Activated CD4-positive, alpha-beta T cell treated with anti-CD3 and anti-CD28 coated beads, Interleukin-2, amount 10 ng/mL, durations not matched to agents 24 days and 14 days (primary cell): ENCODE measurements at regions not wholly inside any gene's neighbourhood (a gene's known extent, or its start where the extent isn't known, plus 50 kb on each side); places are given as distances from the start of the nearest gene placed in this dataset.

Experiments
- DNase-seq: peaks from one replicate; pipeline ENCODE4 v3.0.0; 2022
- H3K27ac Mint-ChIP-seq: one replicate; pipeline ENCODE4 v1.8.0; 2022; ENCODE audit warnings: mild to moderate bottlenecking, mixed read lengths
- H3K27me3 Mint-ChIP-seq: one replicate; pipeline ENCODE4 v1.8.0; 2022; ENCODE audit warnings: mixed read lengths
- H3K36me3 Mint-ChIP-seq: one replicate; pipeline ENCODE4 v1.8.0; 2022; ENCODE audit warnings: low read depth, mild to moderate bottlenecking, mixed read lengths
- H3K4me1 Mint-ChIP-seq: one replicate; pipeline ENCODE4 v1.8.0; 2021; ENCODE audit warnings: mixed read lengths
- H3K4me3 Mint-ChIP-seq: one replicate; pipeline ENCODE4 v1.8.0; 2022; ENCODE audit warnings: mild to moderate bottlenecking, moderate library complexity, mixed read lengths
- H3K9me3 Mint-ChIP-seq: one replicate; pipeline ENCODE4 v1.8.0; 2021; ENCODE audit warnings: mixed read lengths
- intact Hi-C: fragments of 100-400 bp; cut with micrococcal nuclease; formaldehyde crosslinking; loops from one replicate; pipeline ENCODE4 v1.15.1; 2023

GRCh38 chr16:64857411-64857810 lies 264.5 kb downstream of the CDH11 start:
- Mint-ChIP-seq H3K4me1 (no peaks in the 10 kb centered on the region), H3K9me3 (no peaks in the 10 kb centered on the region), H3K36me3 (no peaks in the 10 kb centered on the region), H3K27ac (no peak overlapping the region), H3K4me3 (no peak overlapping the region), H3K27me3 (no peaks in the 10 kb centered on the region)
- DNase-seq, result no peak
- intact Hi-C loops, result no loop called here

GRCh38 chr16:64853551-64853950 lies 268.3 kb downstream of the CDH11 start:
- Mint-ChIP-seq H3K4me3 (no peak overlapping the region), H3K36me3 (no peaks in the 10 kb centered on the region), H3K27me3 (no peaks in the 10 kb centered on the region), H3K27ac (no peak overlapping the region), H3K4me1 (no peaks in the 10 kb centered on the region), H3K9me3 (no peaks in the 10 kb centered on the region)
- intact Hi-C loops, result no loop called here
- no peak for DNase-seq

GRCh38 chr16:64846966-64847365 lies 274.9 kb downstream of the CDH11 start:
- Mint-ChIP-seq H3K36me3 (no peaks in the 10 kb centered on the region), H3K9me3 (no peaks in the 10 kb centered on the region), H3K27ac (no peak overlapping the region), H3K27me3 (no peaks in the 10 kb centered on the region), H3K4me3 (no peak overlapping the region), H3K4me1 (no peaks in the 10 kb centered on the region)
- intact Hi-C loops, result no loop called here
- no peak for DNase-seq

- Mint-ChIP-seq H3K4me3 (no peak overlapping the region), H3K36me3 (no peaks in the 10 kb centered on the region), H3K27ac (no peak overlapping the region), H3K4me1 (no peaks in the 10 kb centered on the region), H3K27me3 (no peaks in the 10 kb centered on the region), H3K9me3 (peaks cover 5% of the 10 kb centered on the region)
- no peak for DNase-seq
- intact Hi-C loops, result no loop called here
These were observed 276.8 kb downstream of the CDH11 start for GRCh38 chr16:64845071-64845470.

GRCh38 chr16:64841482-64841881 lies 280.4 kb downstream of the CDH11 start:
- DNase-seq, result no peak
- H3K36me3 Mint-ChIP-seq, result no peaks in the 10 kb centered on the region
- H3K4me3 Mint-ChIP-seq, result no peak overlapping the region
- H3K27me3 Mint-ChIP-seq, result no peaks in the 10 kb centered on the region
- intact Hi-C loops, result no loop called here
- H3K4me1 Mint-ChIP-seq, result no peaks in the 10 kb centered on the region
- H3K27ac Mint-ChIP-seq, result no peak overlapping the region
- peaks cover 5% of the 10 kb centered on the region for H3K9me3 Mint-ChIP-seq

GRCh38 chr16:64841071-64841470 lies 280.8 kb downstream of the CDH11 start:
- peaks cover 5% of the 10 kb centered on the region for H3K9me3 Mint-ChIP-seq
- no peak overlapping the region for H3K4me3 Mint-ChIP-seq
- intact Hi-C loops, result no loop called here
- no peak overlapping the region for H3K27ac Mint-ChIP-seq
- no peaks in the 10 kb centered on the region for H3K36me3 Mint-ChIP-seq
- no peak for DNase-seq
- H3K4me1 Mint-ChIP-seq, result no peaks in the 10 kb centered on the region
- H3K27me3 Mint-ChIP-seq, result no peaks in the 10 kb centered on the region

GRCh38 chr16:64830653-64831052 lies 291.2 kb downstream of the CDH11 start:
- no peak for DNase-seq
- H3K4me3 Mint-ChIP-seq, result no peak overlapping the region
- H3K27ac Mint-ChIP-seq, result no peak overlapping the region
- H3K27me3 Mint-ChIP-seq, result no peaks in the 10 kb centered on the region
- H3K9me3 Mint-ChIP-seq, result peaks cover 6% of the 10 kb centered on the region
- intact Hi-C loops, result no loop called here
- H3K4me1 Mint-ChIP-seq, result no peaks in the 10 kb centered on the region
- H3K36me3 Mint-ChIP-seq, result no peaks in the 10 kb centered on the region

- H3K36me3 Mint-ChIP-seq, result no peaks in the 10 kb centered on the region
- no peaks in the 10 kb centered on the region for H3K27me3 Mint-ChIP-seq
- H3K4me3 Mint-ChIP-seq, result no peak overlapping the region
- DNase-seq, result no peak
- H3K27ac Mint-ChIP-seq, result no peak overlapping the region
- intact Hi-C loops, result no loop called here
- H3K4me1 Mint-ChIP-seq, result no peaks in the 10 kb centered on the region
- H3K9me3 Mint-ChIP-seq, result peaks cover 6% of the 10 kb centered on the region
These were observed 292.2 kb downstream of the CDH11 start for GRCh38 chr16:64829678-64830077.

GRCh38 chr16:64826374-64826773 lies 295.5 kb downstream of the CDH11 start:
- intact Hi-C loops, result no loop called here
- no peaks in the 10 kb centered on the region for H3K4me1 Mint-ChIP-seq

GRCh38 chr16:64823481-64824075 lies 298.3 kb downstream of the CDH11 start:
- no peak overlapping the region for H3K4me3 Mint-ChIP-seq
- peaks cover 3% of the 10 kb centered on the region for H3K9me3 Mint-ChIP-seq
- H3K27ac Mint-ChIP-seq, result no peak overlapping the region
- intact Hi-C loops, result no loop called here
- H3K36me3 Mint-ChIP-seq, result no peaks in the 10 kb centered on the region
- H3K4me1 Mint-ChIP-seq, result no peaks in the 10 kb centered on the region
- no peak for DNase-seq
- H3K27me3 Mint-ChIP-seq, result no peaks in the 10 kb centered on the region

More at GRCh38 chr16:64826374-64826773, 295.5 kb downstream of the CDH11 start:
- H3K27ac Mint-ChIP-seq, result no peak overlapping the region
- no peaks in the 10 kb centered on the region for H3K36me3 Mint-ChIP-seq
- H3K27me3 Mint-ChIP-seq, result no peaks in the 10 kb centered on the region
- no peak for DNase-seq
- no peak overlapping the region for H3K4me3 Mint-ChIP-seq
- no peaks in the 10 kb centered on the region for H3K9me3 Mint-ChIP-seq

- Mint-ChIP-seq H3K4me1 (no peaks in the 10 kb centered on the region), H3K27ac (no peak overlapping the region), H3K9me3 (peaks cover 17% of the 10 kb centered on the region), H3K4me3 (no peak overlapping the region), H3K36me3 (no peaks in the 10 kb centered on the region), H3K27me3 (no peaks in the 10 kb centered on the region)
- DNase-seq, result no peak
- intact Hi-C loops, result no loop called here
These were observed 311.8 kb downstream of the CDH11 start for GRCh38 chr16:64809876-64810629.

- peaks cover 17% of the 10 kb centered on the region for H3K9me3 Mint-ChIP-seq
These were observed 313.4 kb downstream of the CDH11 start for GRCh38 chr16:64808474-64808873.

GRCh38 chr16:64791756-64792155 lies 330.1 kb downstream of the CDH11 start:
- Mint-ChIP-seq H3K27me3 (no peaks in the 10 kb centered on the region), H3K4me1 (no peaks in the 10 kb centered on the region), H3K27ac (no peak overlapping the region), H3K4me3 (no peak overlapping the region), H3K36me3 (no peaks in the 10 kb centered on the region), H3K9me3 (peaks cover 19% of the 10 kb centered on the region)
- intact Hi-C loops, result no loop called here
- DNase-seq, result no peak

More at GRCh38 chr16:64808474-64808873, 313.4 kb downstream of the CDH11 start:
- H3K4me3 Mint-ChIP-seq, result no peak overlapping the region
- H3K27me3 Mint-ChIP-seq, result no peaks in the 10 kb centered on the region
- H3K27ac Mint-ChIP-seq, result no peak overlapping the region
- no peaks in the 10 kb centered on the region for H3K4me1 Mint-ChIP-seq
- intact Hi-C loops, result no loop called here
- H3K36me3 Mint-ChIP-seq, result no peaks in the 10 kb centered on the region
- no peak for DNase-seq

GRCh38 chr16:64784635-64785034 lies 337.2 kb downstream of the CDH11 start:
- H3K4me3 Mint-ChIP-seq, result no peak overlapping the region
- no peak overlapping the region for H3K27ac Mint-ChIP-seq
- no peaks in the 10 kb centered on the region for H3K27me3 Mint-ChIP-seq
- no peak for DNase-seq
- H3K4me1 Mint-ChIP-seq, result no peaks in the 10 kb centered on the region
- peaks cover 4% of the 10 kb centered on the region for H3K9me3 Mint-ChIP-seq
- no peaks in the 10 kb centered on the region for H3K36me3 Mint-ChIP-seq
- intact Hi-C loops, result no loop called here

- Mint-ChIP-seq H3K27me3 (no peaks in the 10 kb centered on the region), H3K4me1 (no peaks in the 10 kb centered on the region), H3K9me3 (peaks cover 4% of the 10 kb centered on the region), H3K4me3 (no peak overlapping the region), H3K36me3 (no peaks in the 10 kb centered on the region), H3K27ac (no peak overlapping the region)
- no peak for DNase-seq
- intact Hi-C loops, result no loop called here
These were observed 339.4 kb downstream of the CDH11 start for GRCh38 chr16:64782484-64782883.
